Caco-2 (cell line): ENCODE measurements at regions not wholly inside any gene's neighbourhood (a gene's known extent, or its start where the extent isn't known, plus 50 kb on each side); places are given as distances from the start of the nearest gene placed in this dataset.

Experiments
- BruUV-seq: library from RNA; stranded (reverse); fragments of 400-500 nt; replicated peaks from 2 replicates; lab custom pipeline; 2021; lab: Mats Ljungman, UMichigan
- CTCF ChIA-PET: fragments of 300-600 bp; sonication (Branson Sonifier 250); formaldehyde crosslinking; loops from one replicate; lab custom pipeline; 2022; ENCODE audit warnings: antibody characterized with exemption; lab: Charles Lee
- POLR2A ChIA-PET: fragments of 300-600 bp; sonication (Branson Sonifier 250); formaldehyde crosslinking; loops from one replicate; lab custom pipeline; 2022; ENCODE audit warnings: antibody characterized with exemption; lab: Charles Lee
- DNase-seq, 2 experiments: peaks; one replicate each; pipeline versions ENCODE4 v3.0.0 to v3.0.0-alpha.2; 2020 to 2022
- H3K27me3 ChIP-seq: replicated peaks from 2 replicates; pipeline ENCODE4 v1.6.0; 2011; ENCODE audit warnings: low read length; ENCODE audit not compliant: control insufficient read depth, insufficient read depth
- H3K36me3 ChIP-seq: 2 replicates; pipeline ENCODE4 v1.5.1; 2011; ENCODE audit warnings: low read length; ENCODE audit not compliant: control insufficient read depth, insufficient read depth
- H3K4me1 ChIP-seq: fragments of 250-450 bp; sonication (Bioruptor Pico); 2 replicates; pipeline ENCODE4 v1.5.1; 2020; ENCODE audit warnings: mild to moderate bottlenecking
- H3K4me3 ChIP-seq: 2 replicates; pipeline ENCODE4 v1.5.1; 2011; ENCODE audit warnings: low read depth, mild to moderate bottlenecking, control low read depth, low read length
- H3K9me3 ChIP-seq: fragments of 250-450 bp; sonication (Bioruptor Pico); 2 replicates; pipeline ENCODE4 v1.5.1; 2020; ENCODE audit warnings: mild to moderate bottlenecking, moderate library complexity
- H3K27ac Mint-ChIP-seq: one replicate; pipeline ENCODE4 v1.8.0; 2022; ENCODE audit warnings: mixed read lengths; ENCODE audit not compliant: unreplicated experiment
- H3K27me3 Mint-ChIP-seq: one replicate; pipeline ENCODE4 v1.8.0; 2022; ENCODE audit warnings: mixed read lengths; ENCODE audit not compliant: insufficient read depth, unreplicated experiment
- H3K36me3 Mint-ChIP-seq: one replicate; pipeline ENCODE4 v1.8.0; 2022; ENCODE audit warnings: mild to moderate bottlenecking, mixed read lengths; ENCODE audit not compliant: insufficient read depth, unreplicated experiment
- H3K4me1 Mint-ChIP-seq: one replicate; pipeline ENCODE4 v1.8.0; 2022; ENCODE audit warnings: low read depth, mixed read lengths; ENCODE audit not compliant: unreplicated experiment
- H3K4me3 Mint-ChIP-seq: one replicate; pipeline ENCODE4 v1.8.0; 2022; ENCODE audit warnings: mild to moderate bottlenecking, moderate library complexity, mixed read lengths; ENCODE audit not compliant: unreplicated experiment
- H3K9me3 Mint-ChIP-seq: one replicate; pipeline ENCODE4 v1.8.0; 2022; ENCODE audit warnings: mixed read lengths; ENCODE audit not compliant: unreplicated experiment
- CTCF ChIP-seq, 2 experiments: fragments of 200-600 bp in 1 of 2; IDR thresholded peaks; 1 replicate in 1 of 2; 2 replicates in 1 of 2; pipeline versions ENCODE4 v1.5.1 to v1.8.0; 2011 to 2022; ENCODE audit warnings: antibody characterized with exemption in 1 of 2, control low read depth in 1 of 2, inconsistent platforms in 1 of 2, low read depth in 1 of 2, low read length in 1 of 2, mild to moderate bottlenecking in 1 of 2, moderate library complexity in 1 of 2; ENCODE audit not compliant: insufficient read depth in 1 of 2, severe bottlenecking in 1 of 2, unreplicated experiment in 1 of 2
- intact Hi-C: fragments of 100-400 bp; cut with micrococcal nuclease; formaldehyde crosslinking; loops from one replicate; pipeline ENCODE4 v1.10.0; 2022; ENCODE audit not compliant: unreplicated experiment

GRCh38 chr5:108556441-108557145 lies 174.7 kb upstream of the FBXL17 start:
- POLR2A ChIA-PET: no interaction called here
- no peaks in the 10 kb centered on the region for H3K27me3 Mint-ChIP-seq
- no peaks in the 10 kb centered on the region for H3K9me3 ChIP-seq
- no peak overlapping the region for H3K4me3 ChIP-seq
- TF ChIP-seq CTCF (IDR thresholded peaks at IDR 0.05; ENCODE audit: insufficient read depth in 1 of 2, low read depth in 1 of 2, low read length in 1 of 2, severe bottlenecking in 1 of 2, unreplicated experiment in 1 of 2): no peak
- H3K27me3 ChIP-seq: no peaks in the 10 kb centered on the region
- no peak overlapping the region for H3K27ac Mint-ChIP-seq
- intact Hi-C loops: no loop called here
- CTCF ChIA-PET: no interaction called here
- no peak overlapping the region for H3K4me3 Mint-ChIP-seq
- no peaks in the 10 kb centered on the region for H3K36me3 Mint-ChIP-seq
- H3K9me3 Mint-ChIP-seq: no peaks in the 10 kb centered on the region
- no peak for DNase-seq
- peaks cover 6% of the 10 kb centered on the region for H3K4me1 Mint-ChIP-seq
- no peaks in the 10 kb centered on the region for H3K4me1 ChIP-seq
- no TSS peak for BruUV-seq
- H3K36me3 ChIP-seq: no peaks in the 10 kb centered on the region

GRCh38 chr5:108548684-108549596 lies 167.0 kb upstream of the FBXL17 start:
- H3K9me3 Mint-ChIP-seq: peaks cover 11% of the 10 kb centered on the region
- H3K9me3 ChIP-seq: no peaks in the 10 kb centered on the region
- DNase-seq: no peak
- no TSS peak for BruUV-seq
- CTCF ChIA-PET: no interaction called here
- H3K4me1 ChIP-seq: no peaks in the 10 kb centered on the region
- no peak overlapping the region for H3K4me3 Mint-ChIP-seq
- no peak for TF ChIP-seq CTCF (IDR thresholded peaks at IDR 0.05; ENCODE audit: insufficient read depth in 1 of 2, low read depth in 1 of 2, low read length in 1 of 2, severe bottlenecking in 1 of 2, unreplicated experiment in 1 of 2)
- H3K36me3 Mint-ChIP-seq: no peaks in the 10 kb centered on the region
- no peaks in the 10 kb centered on the region for H3K27me3 ChIP-seq
- intact Hi-C loops: no loop called here
- H3K27me3 Mint-ChIP-seq: no peaks in the 10 kb centered on the region
- POLR2A ChIA-PET: no interaction called here
- H3K27ac Mint-ChIP-seq: no peak overlapping the region
- H3K4me1 Mint-ChIP-seq: peaks cover 6% of the 10 kb centered on the region
- no peaks in the 10 kb centered on the region for H3K36me3 ChIP-seq
- no peak overlapping the region for H3K4me3 ChIP-seq

- intact Hi-C loops: no loop called here
- Histone ChIP-seq H3K4me3 (no peak overlapping the region), H3K27me3 (no peaks in the 10 kb centered on the region), H3K9me3 (no peaks in the 10 kb centered on the region), H3K36me3 (no peaks in the 10 kb centered on the region), H3K4me1 (no peaks in the 10 kb centered on the region)
- no TSS peak for BruUV-seq
- TF ChIP-seq CTCF (IDR thresholded peaks at IDR 0.05; ENCODE audit: insufficient read depth in 1 of 2, low read depth in 1 of 2, low read length in 1 of 2, severe bottlenecking in 1 of 2, unreplicated experiment in 1 of 2): no peak
- Mint-ChIP-seq H3K36me3 (no peaks in the 10 kb centered on the region), H3K27ac (no peak overlapping the region), H3K4me3 (no peak overlapping the region), H3K27me3 (no peaks in the 10 kb centered on the region), H3K9me3 (peaks cover 11% of the 10 kb centered on the region), H3K4me1 (no peaks in the 10 kb centered on the region)
- POLR2A ChIA-PET: no interaction called here
- CTCF ChIA-PET: no interaction called here
- DNase-seq: no peak
These were observed 165.0 kb upstream of the FBXL17 start for GRCh38 chr5:108546939-108547338.
